C4-2B (cell line): ENCODE measurements at regions not wholly inside any gene's neighbourhood (a gene's known extent, or its start where the extent isn't known, plus 50 kb on each side); places are given as distances from the start of the nearest gene placed in this dataset.

Experiments
- ZFX ChIP-seq: fragments of 450-650 bp; IDR thresholded peaks from 2 replicates; pipeline ENCODE4 v1.6.1; 2017
- TF ChIP-seq, protein P1 (sequence below): fragments of 450-650 bp; conservative IDR thresholded peaks from 2 replicates; pipeline ENCODE4 v1.5.1; 2017; ENCODE audit warnings: mild to moderate bottlenecking

DNA sequence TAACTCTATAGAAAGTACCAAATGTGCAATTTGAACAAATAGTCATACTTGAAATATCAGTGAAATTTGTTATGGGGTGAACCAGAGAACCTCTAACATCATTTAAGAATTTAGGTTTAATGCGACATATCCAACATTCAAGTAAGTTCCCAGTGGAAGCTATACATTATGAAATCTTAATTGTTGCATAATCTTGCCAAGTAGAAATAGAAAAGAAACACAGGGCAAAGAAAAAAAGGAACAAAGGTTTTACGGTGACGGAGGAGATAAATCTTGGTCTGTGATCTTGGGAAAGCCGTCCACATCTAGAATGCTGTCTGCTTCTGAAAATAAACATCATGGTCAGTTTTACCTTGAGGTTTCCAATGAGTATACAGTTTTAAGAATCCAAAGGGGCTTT, 445.7 kb downstream of the RFC3 start:
- TF ChIP-seq, protein P1, sequence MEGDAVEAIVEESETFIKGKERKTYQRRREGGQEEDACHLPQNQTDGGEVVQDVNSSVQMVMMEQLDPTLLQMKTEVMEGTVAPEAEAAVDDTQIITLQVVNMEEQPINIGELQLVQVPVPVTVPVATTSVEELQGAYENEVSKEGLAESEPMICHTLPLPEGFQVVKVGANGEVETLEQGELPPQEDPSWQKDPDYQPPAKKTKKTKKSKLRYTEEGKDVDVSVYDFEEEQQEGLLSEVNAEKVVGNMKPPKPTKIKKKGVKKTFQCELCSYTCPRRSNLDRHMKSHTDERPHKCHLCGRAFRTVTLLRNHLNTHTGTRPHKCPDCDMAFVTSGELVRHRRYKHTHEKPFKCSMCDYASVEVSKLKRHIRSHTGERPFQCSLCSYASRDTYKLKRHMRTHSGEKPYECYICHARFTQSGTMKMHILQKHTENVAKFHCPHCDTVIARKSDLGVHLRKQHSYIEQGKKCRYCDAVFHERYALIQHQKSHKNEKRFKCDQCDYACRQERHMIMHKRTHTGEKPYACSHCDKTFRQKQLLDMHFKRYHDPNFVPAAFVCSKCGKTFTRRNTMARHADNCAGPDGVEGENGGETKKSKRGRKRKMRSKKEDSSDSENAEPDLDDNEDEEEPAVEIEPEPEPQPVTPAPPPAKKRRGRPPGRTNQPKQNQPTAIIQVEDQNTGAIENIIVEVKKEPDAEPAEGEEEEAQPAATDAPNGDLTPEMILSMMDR = no peak
- TF ChIP-seq ZFX = no peak
